ENCODE measurements at regions not wholly inside any gene's neighbourhood (a gene's known extent, or its start where the extent isn't known, plus 50 kb on each side); places are given as distances from the start of the nearest gene placed in this dataset.

DNA sequence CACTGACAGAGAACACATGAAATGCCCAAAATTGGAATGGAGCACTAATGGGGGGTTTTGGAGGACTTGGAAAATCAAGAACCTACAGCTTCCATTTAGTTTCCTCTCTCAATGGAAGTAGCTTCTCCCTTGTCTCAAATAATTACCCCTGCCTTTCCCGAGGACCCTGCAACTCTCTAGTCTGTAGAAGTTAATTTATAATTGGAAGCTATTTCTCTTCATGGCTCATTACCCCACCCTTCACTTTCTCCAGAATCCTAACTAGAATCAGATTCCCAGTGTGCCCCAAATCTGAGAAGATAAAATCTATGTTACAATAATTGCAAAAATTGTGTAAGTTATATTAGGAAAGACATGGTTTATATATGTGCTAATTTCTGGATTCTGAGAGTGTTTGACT lies 181.5 kb upstream of the ATP1B1 start:
- Histone ChIP-seq H3K9me3 (no peaks in the 10 kb centered on the region), H3K27ac (no peak overlapping the region), H3K4me3 (no peak overlapping the region), H3K36me3 (no peaks in the 10 kb centered on the region), H3K4me1 (peaks cover 0 to 26% (median 13%) of the 10 kb centered on the region in 9 donors), H3K27me3 (no peaks in the 10 kb centered on the region)
- no peak for ATAC-seq
- 86 to 91% methylated on average over 1 of the region's 1 CpG for WGBS, 2 donors
- DNase-seq, result no peak
- TF ChIP-seq, protein P1, sequence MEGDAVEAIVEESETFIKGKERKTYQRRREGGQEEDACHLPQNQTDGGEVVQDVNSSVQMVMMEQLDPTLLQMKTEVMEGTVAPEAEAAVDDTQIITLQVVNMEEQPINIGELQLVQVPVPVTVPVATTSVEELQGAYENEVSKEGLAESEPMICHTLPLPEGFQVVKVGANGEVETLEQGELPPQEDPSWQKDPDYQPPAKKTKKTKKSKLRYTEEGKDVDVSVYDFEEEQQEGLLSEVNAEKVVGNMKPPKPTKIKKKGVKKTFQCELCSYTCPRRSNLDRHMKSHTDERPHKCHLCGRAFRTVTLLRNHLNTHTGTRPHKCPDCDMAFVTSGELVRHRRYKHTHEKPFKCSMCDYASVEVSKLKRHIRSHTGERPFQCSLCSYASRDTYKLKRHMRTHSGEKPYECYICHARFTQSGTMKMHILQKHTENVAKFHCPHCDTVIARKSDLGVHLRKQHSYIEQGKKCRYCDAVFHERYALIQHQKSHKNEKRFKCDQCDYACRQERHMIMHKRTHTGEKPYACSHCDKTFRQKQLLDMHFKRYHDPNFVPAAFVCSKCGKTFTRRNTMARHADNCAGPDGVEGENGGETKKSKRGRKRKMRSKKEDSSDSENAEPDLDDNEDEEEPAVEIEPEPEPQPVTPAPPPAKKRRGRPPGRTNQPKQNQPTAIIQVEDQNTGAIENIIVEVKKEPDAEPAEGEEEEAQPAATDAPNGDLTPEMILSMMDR (IDR thresholded peaks at IDR 0.05), result no peak
- intact Hi-C loops (cut with DNase I), result loop anchor here in 1 of 10 donors (5.0 kb wide), 1 partner anchor 47 kb away; no protein-coding TSS in a partner anchor

DNA sequence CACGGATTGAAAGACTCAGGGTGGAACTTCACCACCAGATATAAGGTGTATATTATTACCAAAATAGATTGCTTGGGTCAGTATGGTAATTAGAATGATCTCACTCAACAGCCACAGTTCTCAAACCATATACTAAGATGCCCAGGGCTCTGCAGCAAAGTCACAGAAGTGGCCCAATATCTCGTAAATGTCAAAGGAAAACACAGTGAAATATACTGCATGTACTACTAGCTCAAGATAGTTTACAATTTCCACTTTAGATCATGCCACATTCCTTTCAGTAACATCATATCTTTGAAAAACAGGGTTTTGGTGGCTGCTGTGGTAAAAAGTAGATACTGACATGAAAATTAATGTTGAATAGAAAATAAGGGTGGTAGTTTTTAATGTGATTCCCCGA lies 180.3 kb upstream of the ATP1B1 start:
- Histone ChIP-seq H3K27ac (no peak overlapping the region), H3K27me3 (no peaks in the 10 kb centered on the region), H3K36me3 (no peaks in the 10 kb centered on the region), H3K4me1 (peaks cover 0 to 13% (median 7%) of the 10 kb centered on the region in 9 donors), H3K9me3 (no peaks in the 10 kb centered on the region), H3K4me3 (no peak overlapping the region)
- TF ChIP-seq, protein P1 (IDR thresholded peaks at IDR 0.05), result no peak
- no peak for ATAC-seq
- intact Hi-C loops (cut with DNase I), result no loop called here
- DNase-seq, result no peak
- 93 to 94% methylated on average over 3 of the region's 3 CpGs for WGBS, 2 donors

DNA sequence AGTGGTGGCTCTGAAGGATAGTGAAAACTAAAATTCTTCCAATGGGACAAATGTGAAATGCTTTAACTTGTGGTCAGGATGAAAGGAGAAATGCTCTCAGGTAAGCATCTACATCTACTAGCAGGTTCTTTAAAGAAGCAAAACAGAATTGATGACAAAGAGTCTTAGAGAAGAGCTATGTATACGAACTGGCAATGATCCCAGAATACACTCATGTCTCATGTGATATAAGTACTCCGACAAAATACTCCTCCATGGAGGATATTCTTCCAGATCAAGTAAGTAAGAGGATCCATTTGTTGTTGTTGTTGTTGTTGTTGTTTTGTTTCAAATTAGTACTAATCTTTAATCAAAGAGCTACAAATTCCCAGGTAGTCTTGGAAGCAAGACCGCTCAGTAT lies 174.0 kb upstream of the ATP1B1 start:
- no peaks in the 10 kb centered on the region for H3K4me1 ChIP-seq
- H3K36me3 ChIP-seq, result no peaks in the 10 kb centered on the region
- no peak overlapping the region for H3K4me3 ChIP-seq
- ATAC-seq (no peak), DNase-seq (no peak)
- TF ChIP-seq, protein P1 (IDR thresholded peaks at IDR 0.05), result no peak
- no peak overlapping the region for H3K27ac ChIP-seq
- 79 to 87% methylated on average over 3 of the region's 3 CpGs for WGBS, 2 donors
- peaks cover 0 to 4% (median 0%) of the 10 kb centered on the region in 11 donors for H3K9me3 ChIP-seq
- intact Hi-C loops (cut with DNase I), result no loop called here
- no peaks in the 10 kb centered on the region for H3K27me3 ChIP-seq

DNA sequence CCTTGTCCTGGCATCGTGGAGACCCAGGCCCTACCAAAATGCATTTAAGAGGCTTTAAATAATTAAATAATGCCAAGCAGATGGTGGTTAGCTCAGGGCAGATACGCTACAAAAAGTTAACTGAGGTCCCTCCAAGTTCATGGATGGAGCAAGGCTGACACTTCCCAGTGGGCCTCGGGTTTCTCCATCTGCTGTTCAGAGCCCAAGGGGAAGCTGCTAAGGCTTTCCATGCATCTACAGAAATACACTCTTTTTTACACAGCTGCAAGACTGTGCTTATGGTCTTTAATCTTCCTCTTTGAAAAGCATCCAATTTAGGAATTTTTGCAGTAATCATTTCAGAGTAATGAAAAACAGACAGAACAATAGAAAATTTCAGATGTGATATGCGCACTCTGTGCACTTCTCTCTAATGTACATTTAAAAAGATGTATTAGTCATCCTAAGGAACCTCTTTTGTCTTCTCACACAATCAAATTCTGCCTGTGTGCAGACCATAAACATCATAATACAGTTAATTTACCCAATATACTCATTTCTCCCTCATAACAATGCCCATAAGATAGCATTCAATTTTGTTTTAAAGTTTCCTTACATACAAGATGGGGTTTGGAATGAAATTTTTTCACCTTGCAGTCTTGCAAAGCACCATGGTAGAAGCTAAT lies 173.2 kb upstream of the ATP1B1 start:
- Histone ChIP-seq H3K36me3 (no peaks in the 10 kb centered on the region), H3K4me3 (no peak overlapping the region), H3K9me3 (peaks cover 0 to 4% (median 0%) of the 10 kb centered on the region in 11 donors), H3K27me3 (no peaks in the 10 kb centered on the region), H3K27ac (no peak overlapping the region), H3K4me1 (no peaks in the 10 kb centered on the region)
- TF ChIP-seq, protein P1 (IDR thresholded peaks at IDR 0.05), result no peak
- intact Hi-C loops (cut with DNase I), result no loop called here
- WGBS, 2 donors, result 85 to 90% methylated on average over 4 of the region's 4 CpGs
- ATAC-seq (no peak), DNase-seq (no peak)

Measured in heart right ventricle (tissue), 16 donors.